IMR-90 (cell line): ENCODE measurements at regions not wholly inside any gene's neighbourhood (a gene's known extent, or its start where the extent isn't known, plus 50 kb on each side); places are given as distances from the start of the nearest gene placed in this dataset.

ENCODE experiments used
- ATAC-seq: fragments of 200-7000 bp; cut with Tn5 transposase; 2 replicates; pipeline ENCODE4 v1.9.1; 2020; ENCODE audit warnings: low read depth, mild to moderate bottlenecking, moderate library complexity
- BruUV-seq: library from RNA; stranded (reverse); fragments of 400-500 nt; replicated peaks from 2 replicates; lab custom pipeline; 2021; lab: Mats Ljungman, UMichigan
- CTCF ChIA-PET: fragments of 300-600 bp; formaldehyde crosslinking; extraction: SDS; loops from one replicate; lab custom pipeline; 2021; ENCODE audit warnings: antibody characterized with exemption; lab: Yijun Ruan, JAX
- POLR2A ChIA-PET: fragments of 300-600 bp; sonication (Branson Sonifier 250); formaldehyde crosslinking; loops from one replicate; lab custom pipeline; 2022; ENCODE audit warnings: antibody characterized with exemption; ENCODE audit not compliant: unreplicated experiment; lab: Charles Lee
- DNase-seq: peaks from one replicate; pipeline ENCODE4 v3.0.0; 2013
- H2AFZ ChIP-seq: replicated peaks from 2 replicates; pipeline ENCODE3; 2013; ENCODE audit warnings: low read length, mild to moderate bottlenecking; ENCODE audit not compliant: poor library complexity
- H2AK5ac ChIP-seq: 2 replicates; pipeline ENCODE4 v1.6.1; 2013; ENCODE audit warnings: low read depth, low read length, inconsistent platforms
- H2AK9ac ChIP-seq: replicated peaks from 2 replicates; pipeline ENCODE3; 2013; ENCODE audit warnings: mild to moderate bottlenecking, low read depth, low read length, moderate library complexity; ENCODE audit not compliant: poor library complexity
- H2BK120ac ChIP-seq: 2 replicates; pipeline ENCODE4 v1.6.1; 2013; ENCODE audit warnings: low read depth, low read length, inconsistent platforms
- H2BK15ac ChIP-seq: 3 replicates; pipeline ENCODE4 v1.6.1; 2013; ENCODE audit warnings: low read depth, low read length, inconsistent platforms
- H2BK20ac ChIP-seq: 2 replicates; pipeline ENCODE4 v1.6.1; 2013; ENCODE audit warnings: low read depth, mild to moderate bottlenecking, inconsistent platforms, low read length, moderate library complexity
- H2BK5ac ChIP-seq: 2 replicates; pipeline ENCODE4 v1.6.1; 2013; ENCODE audit warnings: mild to moderate bottlenecking, low read depth, low read length, inconsistent platforms; ENCODE audit not compliant: poor library complexity, severe bottlenecking
- H3K14ac ChIP-seq: replicated peaks from 2 replicates; pipeline ENCODE4 v1.6.1; 2013; ENCODE audit warnings: low read depth, low read length, inconsistent platforms
- H3K18ac ChIP-seq: 2 replicates; pipeline ENCODE4 v1.6.1; 2013; ENCODE audit warnings: low read depth, low read length, control low read depth
- H3K23ac ChIP-seq: 2 replicates; pipeline ENCODE4 v1.6.1; 2013; ENCODE audit warnings: low read depth, low read length, inconsistent platforms
- H3K27ac ChIP-seq: 2 replicates; pipeline ENCODE4 v1.5.1; 2013; ENCODE audit warnings: mild to moderate bottlenecking, control low read depth, low read length; ENCODE audit not compliant: insufficient read depth
- H3K27me3 ChIP-seq: 2 replicates; pipeline ENCODE4 v1.6.1; 2013; ENCODE audit warnings: low read length; ENCODE audit not compliant: control insufficient read depth, insufficient read depth
- H3K36me3 ChIP-seq: 2 replicates; pipeline ENCODE4 v1.6.1; 2013; ENCODE audit warnings: low read length, mixed read lengths; ENCODE audit not compliant: control insufficient read depth, insufficient read depth
- H3K4ac ChIP-seq: 2 replicates; pipeline ENCODE4 v1.6.1; 2013; ENCODE audit warnings: low read depth, low read length, inconsistent platforms
- H3K4me1 ChIP-seq: 2 replicates; pipeline ENCODE4 v1.6.1; 2013; ENCODE audit warnings: low read length, mixed read lengths; ENCODE audit not compliant: control insufficient read depth, insufficient read depth
- H3K4me2 ChIP-seq: 2 replicates; pipeline ENCODE4 v1.6.1; 2013; ENCODE audit warnings: low read depth, mild to moderate bottlenecking, control low read depth, low read length, moderate library complexity
- H3K4me3 ChIP-seq: 2 replicates; pipeline ENCODE4 v1.5.1; 2013; ENCODE audit warnings: low read depth, mild to moderate bottlenecking, control low read depth, low read length, moderate library complexity; ENCODE audit not compliant: insufficient read depth
- H3K56ac ChIP-seq: 2 replicates; pipeline ENCODE4 v1.6.1; 2013; ENCODE audit warnings: low read length, inconsistent platforms; ENCODE audit not compliant: insufficient read depth; ENCODE audit errors: extremely low read depth
- H3K79me1 ChIP-seq, 2 experiments: 2 replicates each; pipeline ENCODE4 v1.6.1; 2013; ENCODE audit warnings: low read length in 2 of 2, inconsistent platforms in 1 of 2, low read depth in 1 of 2
- H3K9ac ChIP-seq: 2 replicates; pipeline ENCODE4 v1.6.1; 2013; ENCODE audit warnings: low read depth, low read length, control low read depth
- H3K9me1 ChIP-seq: 2 replicates; pipeline ENCODE4 v1.6.1; 2013; ENCODE audit warnings: low read length, inconsistent platforms; ENCODE audit not compliant: insufficient read depth
- H3K9me3 ChIP-seq: 2 replicates; pipeline ENCODE4 v1.6.1; 2013; ENCODE audit warnings: low read length; ENCODE audit not compliant: control insufficient read depth, insufficient read depth
- H4K20me1 ChIP-seq: 2 replicates; pipeline ENCODE4 v1.6.1; 2013; ENCODE audit warnings: low read length, inconsistent platforms; ENCODE audit not compliant: insufficient read depth
- H4K5ac ChIP-seq: 2 replicates; pipeline ENCODE4 v1.6.1; 2013; ENCODE audit warnings: mild to moderate bottlenecking, low read depth, low read length, control low read depth
- H4K8ac ChIP-seq, 2 experiments: 2 replicates each; pipeline ENCODE4 v1.6.1; 2013; ENCODE audit warnings: low read depth in 2 of 2, low read length in 2 of 2, control low read depth in 1 of 2, inconsistent platforms in 1 of 2
- H4K91ac ChIP-seq: 2 replicates; pipeline ENCODE4 v1.6.1; 2013; ENCODE audit warnings: low read depth, low read length, inconsistent platforms; ENCODE audit not compliant: insufficient read depth
- BHLHE40 ChIP-seq: fragments of 150-350 bp; IDR thresholded peaks from 2 replicates; pipeline ENCODE4 v1.6.1; 2016; ENCODE audit warnings: mild to moderate bottlenecking, low read depth, low read length
- CEBPB ChIP-seq: IDR thresholded peaks from 2 replicates; pipeline ENCODE4 v1.6.1; 2012; ENCODE audit warnings: low read depth, low read length, improper control_type of control experiment
- CHD1 ChIP-seq: IDR thresholded peaks from 2 replicates; pipeline ENCODE4 v1.6.1; 2012; ENCODE audit warnings: low read depth, low read length, improper control_type of control experiment
- FOS ChIP-seq: fragments of 150-350 bp; IDR thresholded peaks from 2 replicates; pipeline ENCODE4 v1.6.1; 2016; ENCODE audit warnings: low read depth, low read length
- MAFK ChIP-seq: IDR thresholded peaks from 2 replicates; pipeline ENCODE4 v1.6.1; 2012; ENCODE audit warnings: low read depth, low read length, improper control_type of control experiment
- MAZ ChIP-seq: IDR thresholded peaks from 2 replicates; pipeline ENCODE4 v1.6.1; 2012; ENCODE audit warnings: low read depth, mild to moderate bottlenecking, low read length, improper control_type of control experiment, moderate library complexity, borderline replicate concordance
- MXI1 ChIP-seq: IDR thresholded peaks from 2 replicates; pipeline ENCODE4 v1.6.1; 2012; ENCODE audit warnings: low read depth, mild to moderate bottlenecking, low read length, moderate library complexity, borderline replicate concordance
- NFE2L2 ChIP-seq: fragments of 150-350 bp; IDR thresholded peaks from 2 replicates; pipeline ENCODE4 v1.6.1; 2016; ENCODE audit warnings: low read depth, mild to moderate bottlenecking, low read length
- POLR2A ChIP-seq: IDR thresholded peaks from 2 replicates; pipeline ENCODE4 v1.6.1; 2012; ENCODE audit warnings: mild to moderate bottlenecking, low read depth, low read length
- RAD21 ChIP-seq: IDR thresholded peaks from 2 replicates; pipeline ENCODE4 v1.6.1; 2012; ENCODE audit warnings: low read length, improper control_type of control experiment
- RCOR1 ChIP-seq: IDR thresholded peaks from 2 replicates; pipeline ENCODE4 v1.6.1; 2012; ENCODE audit warnings: mild to moderate bottlenecking, low read length, improper control_type of control experiment; ENCODE audit not compliant: insufficient replicate concordance
- RFX5 ChIP-seq: IDR thresholded peaks from 2 replicates; pipeline ENCODE4 v1.8.0; 2012; ENCODE audit warnings: low read depth, mild to moderate bottlenecking, low read length, moderate library complexity
- SMC3 ChIP-seq: fragments of 150-350 bp; IDR thresholded peaks from 2 replicates; pipeline ENCODE4 v1.6.1; 2016; ENCODE audit warnings: low read depth, mild to moderate bottlenecking, antibody characterized with exemption, low read length, moderate library complexity
- WGBS, 2 experiments: methylation state at CpG; one replicate each; pipeline versions ENCODE4 v1.1.5 to v1.1.7; 2013; ENCODE audit warnings: missing lambda C conversion rate in 2 of 2; ENCODE audit not compliant: insufficient read length in 1 of 2; ENCODE audit errors: extremely low coverage in 2 of 2; 5-methylcytosine and 5-hydroxymethylcytosine counted together
- dilution Hi-C: fragments of 300-500 bp; cut with HindIII; formaldehyde crosslinking; loops from one replicate; pipeline ENCODE4 v1.14.3; 2018; ENCODE audit warnings: low sequenced_read_pairs; ENCODE audit not compliant: unreplicated experiment
- in situ Hi-C: fragments of 300-500 bp; cut with MboI; formaldehyde crosslinking; loops from 3 replicates; pipeline ENCODE4 v1.14.3; 2019; ENCODE audit warnings: low sequenced_read_pairs, inconsistent platforms, mixed read lengths
- intact Hi-C: fragments of 100-400 bp; cut with micrococcal nuclease; formaldehyde crosslinking; loops from 2 replicates; pipeline ENCODE4 v1.10.0; 2022
- TF ChIP-seq, protein P1 (sequence below): conservative IDR thresholded peaks from 2 replicates; pipeline ENCODE4 v1.5.1; 2012; ENCODE audit warnings: mild to moderate bottlenecking, low read depth, low read length, improper control_type of control experiment
- TF ChIP-seq, protein P2 (sequence below): fragments of 150-350 bp; IDR thresholded peaks from 2 replicates; pipeline ENCODE4 v1.6.1; 2016; ENCODE audit warnings: low read depth, mild to moderate bottlenecking, low read length, moderate library complexity, borderline replicate concordance
- TF ChIP-seq, protein P3 (sequence below): fragments of 150-350 bp; IDR thresholded peaks from 2 replicates; pipeline ENCODE4 v1.6.1; 2017; ENCODE audit warnings: mild to moderate bottlenecking, antibody characterized with exemption, low read length, low read depth

DNA sequence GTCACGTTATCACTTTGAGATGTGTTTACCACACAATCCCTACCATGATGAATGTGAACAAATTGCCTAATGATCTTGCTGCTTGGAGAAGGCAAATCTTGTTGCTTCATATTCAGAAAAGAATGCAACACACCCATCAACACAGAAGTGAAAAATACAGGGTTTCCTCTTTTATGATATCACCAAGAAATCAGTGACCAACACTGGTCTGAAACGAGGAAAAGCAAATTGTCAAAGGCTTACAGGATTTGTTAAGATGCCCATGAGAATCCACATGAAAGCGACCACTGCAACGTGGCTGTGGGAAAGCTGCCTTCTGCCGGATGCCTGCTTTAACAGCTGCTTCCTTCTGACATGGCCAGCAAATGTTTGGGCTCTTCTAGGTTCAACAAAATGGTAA lies 397.6 kb upstream of the LRATD1 start:
- H2BK15ac ChIP-seq = no peak overlapping the region
- no peak overlapping the region for H3K27ac ChIP-seq
- no peaks in the 10 kb centered on the region for H4K20me1 ChIP-seq
- H3K23ac ChIP-seq = no peak overlapping the region
- no peak for ATAC-seq
- H3K27me3 ChIP-seq = no peaks in the 10 kb centered on the region
- no peak overlapping the region for H3K4ac ChIP-seq
- dilution Hi-C loops = no loop called here
- no peak overlapping the region for H2AFZ ChIP-seq
- no peaks in the 10 kb centered on the region for H3K4me1 ChIP-seq
- H3K9ac ChIP-seq = no peak overlapping the region
- no peak overlapping the region for H3K18ac ChIP-seq
- in situ Hi-C loops = no loop called here
- 50% methylated on average over 1 of the region's 5 CpGs; no CpG with 5 or more reads in 1 of the 2 experiments for WGBS, 2 experiments
- no peaks in the 10 kb centered on the region for H3K36me3 ChIP-seq
- H2AK5ac ChIP-seq = no peak overlapping the region
- POLR2A ChIA-PET = no interaction called here
- no TSS peak for BruUV-seq
- no peak overlapping the region for H3K4me2 ChIP-seq
- no peak overlapping the region for H2BK5ac ChIP-seq
- no peak overlapping the region for H4K91ac ChIP-seq
- H3K4me3 ChIP-seq = no peak overlapping the region
- no peaks in the 10 kb centered on the region for H3K79me1 ChIP-seq
- intact Hi-C loops = no loop called here
- no peak overlapping the region for H3K56ac ChIP-seq
- no peak overlapping the region for H4K8ac ChIP-seq
- no peak for TF ChIP-seq SMC3
- TF ChIP-seq, protein P1, sequence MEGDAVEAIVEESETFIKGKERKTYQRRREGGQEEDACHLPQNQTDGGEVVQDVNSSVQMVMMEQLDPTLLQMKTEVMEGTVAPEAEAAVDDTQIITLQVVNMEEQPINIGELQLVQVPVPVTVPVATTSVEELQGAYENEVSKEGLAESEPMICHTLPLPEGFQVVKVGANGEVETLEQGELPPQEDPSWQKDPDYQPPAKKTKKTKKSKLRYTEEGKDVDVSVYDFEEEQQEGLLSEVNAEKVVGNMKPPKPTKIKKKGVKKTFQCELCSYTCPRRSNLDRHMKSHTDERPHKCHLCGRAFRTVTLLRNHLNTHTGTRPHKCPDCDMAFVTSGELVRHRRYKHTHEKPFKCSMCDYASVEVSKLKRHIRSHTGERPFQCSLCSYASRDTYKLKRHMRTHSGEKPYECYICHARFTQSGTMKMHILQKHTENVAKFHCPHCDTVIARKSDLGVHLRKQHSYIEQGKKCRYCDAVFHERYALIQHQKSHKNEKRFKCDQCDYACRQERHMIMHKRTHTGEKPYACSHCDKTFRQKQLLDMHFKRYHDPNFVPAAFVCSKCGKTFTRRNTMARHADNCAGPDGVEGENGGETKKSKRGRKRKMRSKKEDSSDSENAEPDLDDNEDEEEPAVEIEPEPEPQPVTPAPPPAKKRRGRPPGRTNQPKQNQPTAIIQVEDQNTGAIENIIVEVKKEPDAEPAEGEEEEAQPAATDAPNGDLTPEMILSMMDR = no peak
- TF ChIP-seq FOS = no peak
- TF ChIP-seq MAZ = no peak
- TF ChIP-seq RAD21 = no peak
- TF ChIP-seq MAFK = no peak
- no peak for TF ChIP-seq BHLHE40
- no peak for TF ChIP-seq NFE2L2
- no peak for TF ChIP-seq CEBPB
- no peak for TF ChIP-seq POLR2A
- TF ChIP-seq, protein P2, sequence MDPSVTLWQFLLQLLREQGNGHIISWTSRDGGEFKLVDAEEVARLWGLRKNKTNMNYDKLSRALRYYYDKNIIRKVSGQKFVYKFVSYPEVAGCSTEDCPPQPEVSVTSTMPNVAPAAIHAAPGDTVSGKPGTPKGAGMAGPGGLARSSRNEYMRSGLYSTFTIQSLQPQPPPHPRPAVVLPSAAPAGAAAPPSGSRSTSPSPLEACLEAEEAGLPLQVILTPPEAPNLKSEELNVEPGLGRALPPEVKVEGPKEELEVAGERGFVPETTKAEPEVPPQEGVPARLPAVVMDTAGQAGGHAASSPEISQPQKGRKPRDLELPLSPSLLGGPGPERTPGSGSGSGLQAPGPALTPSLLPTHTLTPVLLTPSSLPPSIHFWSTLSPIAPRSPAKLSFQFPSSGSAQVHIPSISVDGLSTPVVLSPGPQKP = no peak
- TF ChIP-seq, protein P3, sequence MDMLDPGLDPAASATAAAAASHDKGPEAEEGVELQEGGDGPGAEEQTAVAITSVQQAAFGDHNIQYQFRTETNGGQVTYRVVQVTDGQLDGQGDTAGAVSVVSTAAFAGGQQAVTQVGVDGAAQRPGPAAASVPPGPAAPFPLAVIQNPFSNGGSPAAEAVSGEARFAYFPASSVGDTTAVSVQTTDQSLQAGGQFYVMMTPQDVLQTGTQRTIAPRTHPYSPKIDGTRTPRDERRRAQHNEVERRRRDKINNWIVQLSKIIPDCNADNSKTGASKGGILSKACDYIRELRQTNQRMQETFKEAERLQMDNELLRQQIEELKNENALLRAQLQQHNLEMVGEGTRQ = no peak
- TF ChIP-seq MXI1 = no peak
- no peak for TF ChIP-seq RCOR1
- TF ChIP-seq RFX5 = no peak
- no peak for TF ChIP-seq CHD1
- H2AK9ac ChIP-seq = no peak overlapping the region
- H4K5ac ChIP-seq = no peak overlapping the region
- H3K14ac ChIP-seq = no peak overlapping the region
- H2BK20ac ChIP-seq = no peak overlapping the region
- no peaks in the 10 kb centered on the region for H3K9me1 ChIP-seq
- CTCF ChIA-PET = no interaction called here
- peaks cover 11% of the 10 kb centered on the region for H3K9me3 ChIP-seq
- DNase-seq = no peak
- H2BK120ac ChIP-seq = no peak overlapping the region
